ENCODE measurements at regions not wholly inside any gene's neighbourhood (a gene's known extent, or its start where the extent isn't known, plus 50 kb on each side); places are given as distances from the start of the nearest gene placed in this dataset.

- no peak for TF ChIP-seq CTCF (IDR thresholded peaks at IDR 0.05; ENCODE audit: low read depth, low read length, poor library complexity, severe bottlenecking)
- TF ChIP-seq EZH2phosphoT487 (IDR thresholded peaks at IDR 0.05; ENCODE audit: borderline replicate concordance, low read length) = no peak
- Histone ChIP-seq H3K9me2 (replicated peaks; ENCODE audit: control insufficient read depth, low read length) (no peaks in the 10 kb centered on the region), H4K20me1 (ENCODE audit: control insufficient read depth, insufficient read depth, low read depth, low read length) (no peaks in the 10 kb centered on the region), H3K79me2 (ENCODE audit: control insufficient read depth, low read length) (no peaks in the 10 kb centered on the region), H3F3A (ENCODE audit: control insufficient read depth, insufficient read depth) (0 out of 2 replicates have a peak, but pooled peaks cover 3% of the 10 kb centered on the region), H3K27me3 (ENCODE audit: control insufficient read depth, low read length) (no peaks in the 10 kb centered on the region), H3K4me2 (ENCODE audit: low read length) (no peak overlapping the region; the same call in 1 of the 2 replicates), H3K9me3 (ENCODE audit: control insufficient read depth, insufficient read depth, low read length) (peaks cover 9% of the 10 kb centered on the region; the same call in 1 of the 2 replicates), H3K36me3 (ENCODE audit: control insufficient read depth, low read length) (no peaks in the 10 kb centered on the region), H3K4me3 (ENCODE audit: low read length) (no peak overlapping the region), H3K4me1 (ENCODE audit: control insufficient read depth, low read length) (peaks cover 41% of the 10 kb centered on the region), H3K27ac (ENCODE audit: low read depth, low read length) (no peak overlapping the region)
Measured at GRCh38 chr6:19552588-19552987, 284.6 kb upstream of the ID4 start.

GRCh38 chr6:19554356-19555225 lies 282.6 kb upstream of the ID4 start:
- Histone ChIP-seq H3K27ac (ENCODE audit: low read depth, low read length) (no peak overlapping the region), H3K4me1 (ENCODE audit: control insufficient read depth, low read length) (peaks cover 43% of the 10 kb centered on the region), H3K4me3 (ENCODE audit: low read length) (no peak overlapping the region), H3K4me2 (ENCODE audit: low read length) (no peak overlapping the region), H3K27me3 (ENCODE audit: control insufficient read depth, low read length) (no peaks in the 10 kb centered on the region), H3K36me3 (ENCODE audit: control insufficient read depth, low read length) (no peaks in the 10 kb centered on the region), H3K79me2 (ENCODE audit: control insufficient read depth, low read length) (no peaks in the 10 kb centered on the region), H4K20me1 (ENCODE audit: control insufficient read depth, insufficient read depth, low read depth, low read length) (no peaks in the 10 kb centered on the region), H3K9me3 (ENCODE audit: control insufficient read depth, insufficient read depth, low read length) (peaks cover 9% of the 10 kb centered on the region; the same call in 1 of the 2 replicates), H3K9me2 (replicated peaks; ENCODE audit: control insufficient read depth, low read length) (no peaks in the 10 kb centered on the region), H3F3A (ENCODE audit: control insufficient read depth, insufficient read depth) (0 out of 2 replicates have a peak, but pooled peaks cover 3% of the 10 kb centered on the region)
- TF ChIP-seq CTCF (IDR thresholded peaks at IDR 0.05; ENCODE audit: low read depth, low read length, poor library complexity, severe bottlenecking) = no peak
- no peak for TF ChIP-seq EZH2phosphoT487 (IDR thresholded peaks at IDR 0.05; ENCODE audit: borderline replicate concordance, low read length)

- peaks cover 22% of the 10 kb centered on the region for H3K4me1 ChIP-seq (ENCODE audit: control insufficient read depth, low read length)
- no peak overlapping the region for H3K27ac ChIP-seq (ENCODE audit: low read depth, low read length)
- no peaks in the 10 kb centered on the region for H3K36me3 ChIP-seq (ENCODE audit: control insufficient read depth, low read length)
- no peaks in the 10 kb centered on the region for H3K27me3 ChIP-seq (ENCODE audit: control insufficient read depth, low read length)
- no peak overlapping the region for H3K4me3 ChIP-seq (ENCODE audit: low read length)
- no peaks in the 10 kb centered on the region for H3K9me2 ChIP-seq (replicated peaks; ENCODE audit: control insufficient read depth, low read length)
- H3K4me2 ChIP-seq (ENCODE audit: low read length) = no peak overlapping the region
- H3K79me2 ChIP-seq (ENCODE audit: control insufficient read depth, low read length) = no peaks in the 10 kb centered on the region
- no peaks in the 10 kb centered on the region for H4K20me1 ChIP-seq (ENCODE audit: control insufficient read depth, insufficient read depth, low read depth, low read length)
- TF ChIP-seq CTCF (IDR thresholded peaks at IDR 0.05; ENCODE audit: low read depth, low read length, poor library complexity, severe bottlenecking) (no peak), EZH2phosphoT487 (IDR thresholded peaks at IDR 0.05; ENCODE audit: borderline replicate concordance, low read length) (no peak)
- H3F3A ChIP-seq (ENCODE audit: control insufficient read depth, insufficient read depth) = no peaks in the 10 kb centered on the region
- H3K9me3 ChIP-seq (ENCODE audit: control insufficient read depth, insufficient read depth, low read length) = peaks cover 14% of the 10 kb centered on the region; the same call in 1 of the 2 replicates
Measured at GRCh38 chr6:19557191-19557590, 280.0 kb upstream of the ID4 start.
